ENCODE measurements at regions not wholly inside any gene's neighbourhood (a gene's known extent, or its start where the extent isn't known, plus 50 kb on each side); places are given as distances from the start of the nearest gene placed in this dataset.

DNA sequence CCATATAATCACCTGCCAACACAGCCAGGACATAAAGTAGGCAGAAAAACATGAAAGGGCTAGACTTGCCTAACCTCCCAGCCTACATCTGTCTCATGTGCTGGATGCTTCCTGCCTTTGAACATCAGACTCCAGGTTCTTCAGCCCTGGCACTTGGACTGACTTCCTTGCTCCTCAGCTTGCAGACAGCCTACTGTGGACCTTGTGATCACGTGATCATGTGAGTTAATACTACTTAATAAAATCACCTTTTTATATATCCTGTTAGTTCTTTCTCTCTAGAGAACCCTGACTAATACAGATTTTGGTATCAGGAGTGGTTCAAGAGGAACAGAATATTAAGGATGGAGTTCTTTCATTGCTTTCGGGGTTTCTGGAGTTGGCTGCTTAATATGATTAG, 2867.6 kb downstream of the PCDH9 start:
- no peak for DNase-seq

DNA sequence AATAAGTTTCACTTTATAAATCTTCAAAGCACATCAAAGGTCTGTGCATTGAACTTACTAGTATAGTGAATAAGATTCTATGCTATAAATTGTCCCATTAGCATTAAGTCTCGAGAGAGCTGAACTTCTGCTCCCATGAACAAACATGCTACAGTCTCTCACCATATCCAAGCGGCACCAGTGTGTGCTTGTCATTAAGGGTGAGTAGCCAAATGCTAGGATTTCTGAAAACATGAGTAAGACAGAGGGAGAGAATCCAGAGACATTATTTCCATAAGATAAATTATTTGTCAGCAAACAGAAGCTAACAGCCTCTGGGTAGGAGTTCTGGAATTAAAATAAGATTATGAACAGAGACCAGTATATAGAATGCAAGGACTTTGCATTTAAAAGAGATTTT, 2882.5 kb downstream of the PCDH9 start:
- peak; percentile 5 for DNase-seq

GRCh38 chr13:64339373-64340063, 2890.6 kb downstream of the PCDH9 start:
- DNase-seq: no peak

DNA sequence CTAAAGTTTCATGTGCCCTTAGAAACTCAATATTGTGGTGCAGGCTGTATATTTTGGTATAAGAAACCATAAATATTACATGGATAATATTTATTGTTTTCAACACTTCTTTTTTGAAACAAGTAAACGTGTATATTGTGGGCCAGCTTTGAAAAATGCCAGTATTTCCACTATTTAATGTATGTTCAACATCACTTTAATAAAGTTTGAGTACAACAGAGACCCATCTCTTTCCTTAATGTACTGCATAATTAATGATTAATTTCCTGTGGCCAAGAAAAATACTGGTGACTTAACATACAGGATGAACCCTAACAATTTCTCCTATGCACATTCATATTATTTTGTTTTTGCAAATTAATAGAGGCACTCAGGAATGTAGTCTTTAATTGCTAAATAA, 2891.5 kb downstream of the PCDH9 start:
- DNase-seq: no peak

GRCh38 chr13:64333888-64334287, 2896.2 kb downstream of the PCDH9 start:
- no peak for DNase-seq

- DNase-seq: peak; percentile 1
These were observed 2898.1 kb downstream of the PCDH9 start for GRCh38 chr13:64332048-64332447.

DNA sequence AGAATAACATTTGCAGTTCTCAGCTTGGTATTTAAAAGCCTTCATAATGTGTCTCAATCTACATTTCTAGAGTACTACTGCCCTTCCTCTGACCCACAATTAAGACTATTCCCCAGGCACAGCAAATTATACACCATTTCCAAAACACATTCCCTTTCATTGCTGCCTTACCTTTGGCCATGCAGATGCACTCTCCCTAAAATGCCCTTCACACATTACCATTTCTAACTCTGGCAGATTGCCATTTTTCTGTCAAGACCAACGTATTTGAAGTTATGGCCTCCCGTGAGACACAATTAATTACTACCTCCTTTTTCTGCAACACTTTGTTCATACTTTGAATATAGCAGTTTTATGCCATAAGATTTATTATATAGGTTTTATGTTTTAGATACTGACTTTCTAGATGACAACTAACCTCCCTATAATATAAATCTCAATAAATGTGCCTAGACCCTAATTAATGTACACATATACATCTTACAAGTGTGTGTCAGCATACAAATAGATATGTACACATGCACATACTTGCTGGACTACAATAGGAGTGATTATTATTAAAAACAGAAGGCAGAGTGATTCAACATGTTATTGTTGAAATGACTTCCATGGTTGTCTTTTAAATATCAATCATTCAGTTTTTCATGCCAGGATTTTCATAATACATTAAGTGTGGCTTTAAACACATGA, 2902.5 kb downstream of the PCDH9 start:
- no peak for DNase-seq

GRCh38 chr13:64314331-64314730, 2898.7 kb upstream of the PCDH20 start:
- DNase-seq: peak; percentile 64

DNA sequence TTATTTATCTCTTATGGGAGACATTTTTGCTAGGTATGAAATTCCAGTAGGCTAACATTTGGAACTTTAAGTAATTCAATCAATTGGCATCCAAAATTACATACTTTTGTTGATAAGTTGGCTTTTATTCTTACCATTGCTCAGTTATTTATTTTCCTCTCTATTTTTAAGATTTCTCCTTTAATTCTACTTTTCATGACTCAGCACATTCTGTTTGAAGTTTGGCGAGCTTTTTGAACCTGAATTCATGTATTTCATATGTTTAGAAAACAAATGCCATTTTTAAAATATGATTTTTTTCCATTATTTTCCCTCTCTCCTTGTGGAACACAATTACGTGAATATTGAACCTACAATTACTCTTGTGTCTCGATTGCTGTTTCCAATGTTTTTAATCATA, 2896.3 kb upstream of the PCDH20 start:
- DNase-seq: no peak

DNA sequence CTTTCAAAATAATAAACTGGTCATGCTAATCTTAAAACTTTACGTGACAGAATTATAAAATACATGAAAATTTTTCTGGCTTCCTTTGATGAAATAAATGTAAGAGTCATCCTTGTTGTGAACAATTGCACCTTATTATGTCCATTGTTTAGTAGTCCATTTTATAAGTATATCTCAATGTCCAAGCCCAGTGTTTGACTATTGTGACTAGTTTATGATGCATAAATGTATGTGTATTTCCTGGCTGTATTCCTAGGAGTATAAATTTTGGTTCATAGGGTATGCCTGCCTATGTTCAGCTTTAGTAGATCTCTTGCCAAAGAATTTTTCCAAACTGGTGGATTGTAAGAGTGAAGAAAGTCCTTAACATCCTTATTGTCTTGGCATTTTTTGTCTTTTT, 2895.5 kb upstream of the PCDH20 start:
- DNase-seq: no peak

GRCh38 chr13:64305246-64305645, 2889.6 kb upstream of the PCDH20 start:
- DNase-seq: peak; percentile 17

DNA sequence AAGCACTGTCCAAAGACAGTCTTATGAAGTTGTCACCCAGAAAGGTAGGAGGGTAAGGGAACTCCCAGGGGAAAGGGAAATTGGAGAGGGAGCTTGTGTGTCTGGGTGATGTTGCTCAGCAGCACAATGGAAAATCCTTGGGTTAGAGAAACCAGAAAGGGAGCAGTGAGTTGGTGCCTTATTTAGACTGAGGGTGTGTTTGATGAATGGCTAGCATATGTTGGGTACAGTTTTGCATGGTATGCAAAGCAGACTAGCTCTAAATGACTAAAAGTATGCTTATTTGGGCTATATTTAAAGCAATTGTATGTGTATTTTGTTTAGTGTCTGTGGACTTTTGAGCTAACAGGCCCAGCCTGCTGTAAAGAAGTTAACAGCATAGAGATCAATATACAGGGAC, 2884.6 kb upstream of the PCDH20 start:
- DNase-seq: no peak

GRCh38 chr13:64293923-64294322, 2878.3 kb upstream of the PCDH20 start:
- DNase-seq: peak; percentile 16

DNA sequence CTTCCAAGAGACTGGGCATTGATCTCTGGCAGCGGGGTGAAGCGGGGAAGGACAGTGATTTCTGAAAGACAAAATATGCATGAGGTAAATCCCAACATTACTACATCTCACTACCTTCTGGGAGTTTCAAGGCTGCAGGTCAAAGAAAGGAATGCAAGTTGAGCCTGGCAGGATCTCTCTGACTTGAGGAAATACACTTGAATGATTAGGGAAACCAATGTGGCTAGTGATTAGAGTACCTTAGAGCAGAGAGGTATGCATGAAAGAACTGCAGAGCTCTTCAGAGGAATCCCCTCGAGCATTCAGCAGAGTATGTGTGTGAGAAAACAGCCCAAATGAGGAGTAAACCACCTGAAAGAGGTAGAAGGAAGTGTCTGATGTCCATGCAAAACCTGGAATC, 2874.1 kb upstream of the PCDH20 start:
- no peak for DNase-seq

- peak; percentile 2 for DNase-seq
These were observed 2868.3 kb upstream of the PCDH20 start for GRCh38 chr13:64283926-64284325.

- DNase-seq: peak; percentile 68
These were observed 2862.8 kb upstream of the PCDH20 start for GRCh38 chr13:64278493-64278892.

GRCh38 chr13:64277097-64277496, 2861.4 kb upstream of the PCDH20 start:
- no peak for DNase-seq

GRCh38 chr13:64276232-64276631, 2860.6 kb upstream of the PCDH20 start:
- no peak for DNase-seq

DNA sequence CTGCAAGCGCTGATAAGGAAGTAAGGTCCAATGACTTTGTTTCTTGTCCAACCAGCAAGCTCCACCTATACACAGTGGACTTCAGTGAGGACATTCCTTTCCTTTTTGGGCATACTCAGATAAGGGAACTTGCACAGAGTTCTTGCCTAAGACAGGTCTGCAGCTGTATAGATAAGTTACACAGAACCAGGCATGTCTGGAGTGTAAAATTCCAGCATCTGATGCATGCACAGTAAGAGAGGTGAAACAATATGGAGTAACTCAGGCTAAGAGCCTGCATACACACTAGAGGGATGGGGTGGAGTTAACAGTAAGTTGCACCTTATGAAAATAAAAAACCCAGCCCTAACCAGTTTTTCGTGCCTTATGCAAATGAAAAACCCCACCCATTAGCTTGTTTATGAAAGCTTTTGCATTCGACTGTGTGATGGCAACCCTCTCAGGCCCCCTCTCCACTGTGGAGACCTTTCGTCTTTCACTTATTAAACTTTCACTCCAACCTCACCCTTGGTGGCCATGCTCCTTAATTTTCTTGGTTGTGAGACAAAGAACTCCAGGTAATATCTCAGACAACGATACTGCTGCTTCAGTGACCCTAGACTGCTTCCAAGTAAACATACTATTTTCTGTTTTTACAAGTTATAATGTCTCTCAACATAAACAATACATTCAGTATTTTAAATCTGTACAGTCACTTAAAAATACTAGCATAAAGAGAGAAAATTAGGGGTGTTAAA, 2859.0 kb upstream of the PCDH20 start:
- no peak for DNase-seq

GRCh38 chr13:64273780-64274179, 2858.1 kb upstream of the PCDH20 start:
- no peak for DNase-seq

DNA sequence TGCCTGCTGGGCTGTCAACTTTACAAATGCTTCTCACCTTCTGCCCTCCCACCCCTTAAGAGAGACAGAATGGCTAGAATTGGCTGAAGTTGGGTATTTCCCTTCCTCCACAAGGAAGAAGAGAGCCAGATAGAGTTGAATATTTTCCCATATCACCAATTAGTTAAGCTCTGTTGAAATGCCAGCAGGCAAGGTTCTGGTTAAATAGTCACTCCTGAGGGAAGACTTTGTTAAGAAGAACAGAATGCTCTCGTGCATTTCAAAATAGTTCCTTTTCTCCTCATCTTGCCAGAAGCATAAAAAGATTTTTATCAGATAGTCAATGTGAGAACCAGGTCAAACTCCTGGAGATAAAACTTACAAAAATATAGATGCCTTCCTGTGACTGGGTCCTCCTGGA, 2857.0 kb upstream of the PCDH20 start:
- DNase-seq: no peak

DNA sequence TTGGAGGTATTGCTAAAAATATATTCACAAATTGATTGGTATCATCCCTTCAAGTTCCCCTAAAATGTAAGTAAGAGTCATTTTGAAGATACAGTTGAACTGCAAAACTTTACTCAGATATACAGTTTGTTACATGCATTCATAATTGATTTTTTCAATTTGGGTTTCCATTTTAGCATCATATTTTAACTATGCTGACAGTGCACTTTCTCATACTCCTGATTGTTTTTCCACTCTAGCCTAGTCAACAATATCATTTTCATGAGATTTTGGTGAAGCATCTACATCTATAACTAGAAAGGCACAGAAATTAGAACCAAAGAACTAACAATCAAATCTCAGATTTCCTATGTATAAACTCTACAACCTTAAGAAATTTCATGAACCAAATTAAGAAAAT, 2850.4 kb upstream of the PCDH20 start:
- no peak for DNase-seq

DNA sequence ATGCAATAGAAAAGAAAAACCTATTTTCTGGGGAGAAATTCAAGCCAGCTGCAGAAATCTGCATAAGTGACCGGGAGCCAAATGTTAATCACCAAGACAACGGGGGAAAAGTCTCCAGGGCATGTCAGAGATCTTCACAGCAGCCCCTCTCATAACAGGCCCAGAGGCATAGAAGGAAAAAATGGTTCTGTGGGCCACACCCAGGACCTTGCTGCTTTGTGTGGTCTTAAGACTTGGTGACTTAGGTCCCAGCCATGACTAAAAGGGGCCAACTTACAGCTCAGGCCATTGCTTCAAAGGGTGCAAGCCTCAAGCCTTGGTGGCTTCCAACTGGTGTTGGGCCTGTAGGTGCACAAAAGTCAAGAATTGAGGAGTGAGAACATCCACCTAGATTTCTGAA, 2847.6 kb upstream of the PCDH20 start:
- no peak for DNase-seq

DNA sequence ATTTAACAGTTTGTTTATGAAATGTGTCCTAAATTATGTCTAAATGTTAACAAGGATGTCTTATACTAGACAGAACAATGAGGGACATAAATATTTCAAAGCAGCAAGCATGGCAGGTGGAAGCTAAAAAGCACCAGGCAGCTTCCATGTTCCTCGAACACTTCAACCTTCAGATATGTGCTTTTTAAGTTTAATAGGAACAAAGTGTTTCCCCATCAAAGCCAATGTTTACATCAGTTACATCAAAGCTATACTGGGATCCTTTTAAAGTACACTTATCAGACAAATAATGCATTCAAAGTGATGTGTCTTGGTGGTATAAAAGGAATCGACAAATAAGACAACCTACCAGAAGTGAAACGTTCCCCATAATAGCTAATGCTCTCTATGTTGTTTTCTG, 2841.1 kb upstream of the PCDH20 start:
- no peak for DNase-seq
